HCT116 (cell line): ENCODE measurements at regions not wholly inside any gene's neighbourhood (a gene's known extent, or its start where the extent isn't known, plus 50 kb on each side); places are given as distances from the start of the nearest gene placed in this dataset.

Experiments used
- ATAC-seq: fragments of 200-7000 bp; cut with Tn5 transposase; 2 replicates; pipeline ENCODE4 v1.9.1; 2020; ENCODE audit warnings: mild to moderate bottlenecking, moderate library complexity
- BruUV-seq: library from RNA; stranded (reverse); fragments of 400-500 nt; replicated peaks from 2 replicates; lab custom pipeline; 2021; lab: Mats Ljungman, UMichigan
- CTCF ChIA-PET: fragments of 300-600 bp; sonication (Branson Sonifier 250); formaldehyde crosslinking; loops from one replicate; lab custom pipeline; 2021; ENCODE audit warnings: antibody characterized with exemption; lab: Charles Lee
- POLR2A ChIA-PET: fragments of 300-600, 350-600 bp; sonication (Branson Sonifier 250); formaldehyde crosslinking; loops from one replicate; lab custom pipeline; 2021; ENCODE audit warnings: antibody characterized with exemption; lab: Charles Lee
- RAD21 ChIA-PET, 2 experiments: fragments of 300-600 bp; sonication (Branson Sonifier 250); formaldehyde crosslinking; loops; one replicate each; lab custom pipeline; 2023; ENCODE audit warnings: low total read pairs in 2 of 2; ENCODE audit not compliant: uncharacterized antibody in 2 of 2, unreplicated experiment in 2 of 2, low non-redundant PET in 1 of 2; lab: Charles Lee
- DNase-seq: peaks from one replicate; pipeline ENCODE4 v3.0.0-alpha.2; 2010; ENCODE audit warnings: low read depth, low spot score
- H2AFZ ChIP-seq: fragments of 200-600 bp; shearing (Covaris generic), sonication (generic); 2 replicates; pipeline ENCODE4 v1.6.1; 2017; ENCODE audit warnings: low read depth, mixed run types, mixed read lengths, antibody characterized with exemption, low read length; ENCODE audit not compliant: poor library complexity, severe bottlenecking
- H3K27ac ChIP-seq: 2 replicates; pipeline ENCODE4 v1.5.1; 2012; ENCODE audit warnings: low read depth, low read length
- H3K27me3 ChIP-seq: fragments of 200-600 bp; sonication (generic); 2 replicates; pipeline ENCODE4 v1.6.1; 2016; ENCODE audit warnings: mixed run types, low read length, mixed read lengths; ENCODE audit not compliant: insufficient read depth
- H3K36me3 ChIP-seq, 2 experiments: fragments of 200-500 bp in 1 of 2; fragments of 200-600 bp in 1 of 2; sonication (Bioruptor generic) in 1 of 2; sonication (generic) in 1 of 2; 2 replicates each; pipeline versions ENCODE4 v1.5.1 to v1.6.1; 2014 to 2016; ENCODE audit warnings: low read length in 2 of 2, inconsistent platforms in 1 of 2, mixed read lengths in 1 of 2, mixed run types in 1 of 2; ENCODE audit not compliant: insufficient read depth in 2 of 2, control insufficient read depth in 1 of 2
- H3K4me1 ChIP-seq, 2 experiments: fragments of 200-600 bp in 1 of 2; sonication (generic) in 1 of 2; 2 replicates each; pipeline versions ENCODE4 v1.5.1 to v1.6.1; 2012 to 2017; ENCODE audit warnings: low read length in 2 of 2, inconsistent platforms in 1 of 2, mild to moderate bottlenecking in 1 of 2, mixed read lengths in 1 of 2, mixed run types in 1 of 2, moderate library complexity in 1 of 2; ENCODE audit not compliant: insufficient read depth in 2 of 2, control insufficient read depth in 1 of 2
- H3K4me2 ChIP-seq: fragments of 200-600 bp; sonication (generic); 2 replicates; pipeline ENCODE4 v1.6.1; 2017; ENCODE audit warnings: mixed run types, low read length, mixed read lengths
- H3K4me3 ChIP-seq, 2 experiments: fragments of 200-600 bp in 1 of 2; sonication (generic) in 1 of 2; replicated peaks in 1 of 2; 2 replicates each; pipeline ENCODE4 v1.5.1; 2011 to 2016; ENCODE audit warnings: low read length in 2 of 2, control low read depth in 1 of 2, low read depth in 1 of 2, mild to moderate bottlenecking in 1 of 2, mixed read lengths in 1 of 2, mixed run types in 1 of 2
- H3K79me2 ChIP-seq: fragments of 200-600 bp; sonication (generic); 2 replicates; pipeline ENCODE4 v1.6.1; 2017; ENCODE audit warnings: mild to moderate bottlenecking, mixed run types, low read length, moderate library complexity, mixed read lengths; ENCODE audit not compliant: insufficient read depth
- H3K9ac ChIP-seq: fragments of 200-600 bp; sonication (generic); 2 replicates; pipeline ENCODE4 v1.6.1; 2016; ENCODE audit warnings: low read length, mixed read lengths
- H3K9me2 ChIP-seq: fragments of 200-600 bp; sonication (generic), shearing (Covaris generic); 2 replicates; pipeline ENCODE4 v1.6.1; 2017; ENCODE audit warnings: mixed run types, mild to moderate bottlenecking, moderate library complexity; ENCODE audit not compliant: insufficient read depth
- H3K9me3 ChIP-seq, 2 experiments: fragments of 200-500 bp in 1 of 2; fragments of 200-600 bp in 1 of 2; sonication (Bioruptor generic) in 1 of 2; sonication (generic) in 1 of 2; 2 replicates each; pipeline ENCODE4 v1.6.1; 2014 to 2017; ENCODE audit warnings: low read length in 2 of 2, mixed read lengths in 2 of 2, inconsistent platforms in 1 of 2, low read depth in 1 of 2, mild to moderate bottlenecking in 1 of 2, mixed run types in 1 of 2, moderate library complexity in 1 of 2; ENCODE audit not compliant: control insufficient read depth in 1 of 2, insufficient read depth in 1 of 2
- H4K20me1 ChIP-seq: fragments of 200-600 bp; sonication (generic), shearing (Covaris generic); 2 replicates; pipeline ENCODE4 v1.6.1; 2017; ENCODE audit warnings: mixed run types, mild to moderate bottlenecking, moderate library complexity; ENCODE audit not compliant: insufficient read depth
- CBX3 ChIP-seq: IDR thresholded peaks from 2 replicates; pipeline ENCODE4 v1.6.1; 2012; ENCODE audit warnings: low read depth
- EGR1 ChIP-seq: IDR thresholded peaks from 2 replicates; pipeline ENCODE4 v1.6.1; 2012; ENCODE audit warnings: low read depth
- ELF1 ChIP-seq: IDR thresholded peaks from 2 replicates; pipeline ENCODE4 v1.6.1; 2012; ENCODE audit warnings: low read depth, borderline replicate concordance
- EZH2phosphoT487 ChIP-seq: fragments of 200-600 bp; IDR thresholded peaks from 2 replicates; pipeline ENCODE4 v1.6.1; 2018; ENCODE audit warnings: antibody characterized with exemption, borderline replicate concordance
- FOSL1 ChIP-seq: IDR thresholded peaks from 2 replicates; pipeline ENCODE4 v1.6.1; 2012; ENCODE audit warnings: low read depth
- JUND ChIP-seq: IDR thresholded peaks from 2 replicates; pipeline ENCODE4 v1.6.1; 2012
- POLR2AphosphoS5 ChIP-seq: IDR thresholded peaks from 2 replicates; pipeline ENCODE4 v1.6.1; 2011; ENCODE audit warnings: mild to moderate bottlenecking, low read depth, low read length, moderate library complexity
- RAD21 ChIP-seq: IDR thresholded peaks from 2 replicates; pipeline ENCODE4 v1.6.1; 2012; ENCODE audit warnings: low read depth, mild to moderate bottlenecking
- TCF7L2 ChIP-seq: IDR thresholded peaks from 2 replicates; pipeline ENCODE4 v1.7.0; 2011; ENCODE audit warnings: borderline replicate concordance, inconsistent platforms; ENCODE audit not compliant: insufficient read depth, insufficient read length; ENCODE audit errors: extremely low read depth
- ZFX ChIP-seq: fragments of 450-650 bp; IDR thresholded peaks from 2 replicates; pipeline ENCODE4 v1.6.1; 2017
- ZNF274 ChIP-seq: fragments of 200-500 bp; sonication (Bioruptor generic); IDR thresholded peaks from 2 replicates; pipeline ENCODE4 v1.6.1; 2014; ENCODE audit warnings: mild to moderate bottlenecking, low read depth, low read length, inconsistent platforms
- intact Hi-C: fragments of 100-400 bp; cut with micrococcal nuclease; formaldehyde crosslinking; loops from 2 replicates; pipeline ENCODE4 v1.10.0; 2022
- TF ChIP-seq, protein P1 (sequence below): IDR thresholded peaks from 2 replicates; pipeline ENCODE4 v1.6.1; 2011; ENCODE audit warnings: mild to moderate bottlenecking, low read length, moderate library complexity; ENCODE audit not compliant: insufficient replicate concordance; ENCODE audit errors: extremely low read depth
- TF ChIP-seq, protein P2 (sequence below), 3 experiments: fragments of 200-600 bp in 1 of 3; sonication (generic) in 1 of 3; IDR thresholded peaks in 2 of 3; conservative IDR thresholded peaks in 1 of 3; 2 replicates each; pipeline ENCODE4 v1.5.1; 2012 to 2017; ENCODE audit warnings: low read depth in 2 of 3, low read length in 2 of 3, antibody characterized with exemption in 1 of 3, borderline replicate concordance in 1 of 3, control low read depth in 1 of 3, mild to moderate bottlenecking in 1 of 3, mixed read lengths in 1 of 3, mixed run types in 1 of 3, moderate library complexity in 1 of 3; ENCODE audit not compliant: insufficient read depth in 1 of 3
- TF ChIP-seq, protein P3 (sequence below): IDR thresholded peaks from 2 replicates; pipeline ENCODE4 v1.6.1; 2012; ENCODE audit warnings: low read depth

DNA sequence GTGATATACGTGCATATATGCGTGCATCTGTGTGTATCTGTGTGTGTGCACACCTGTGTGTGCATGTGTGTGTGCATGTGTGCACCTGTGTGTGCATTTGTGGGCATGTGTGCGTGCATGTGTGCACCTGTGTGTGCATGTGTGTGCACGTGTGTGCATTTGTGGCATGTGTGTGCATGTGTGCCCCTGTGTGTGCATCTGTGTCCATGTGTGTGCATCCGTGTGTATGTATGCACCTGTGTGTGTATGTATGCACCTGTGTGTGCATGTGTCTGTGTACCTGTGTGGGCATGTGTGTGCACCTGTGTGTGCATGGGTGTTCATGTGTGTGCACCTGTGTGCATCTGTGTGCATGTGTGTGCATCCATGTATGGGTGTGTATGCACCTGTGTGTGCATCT, 167.8 kb upstream of the SFSWAP start:
- no peak for TF ChIP-seq RAD21
- no peak for TF ChIP-seq CBX3
- no peaks in the 10 kb centered on the region for H3K4me1 ChIP-seq

DNA sequence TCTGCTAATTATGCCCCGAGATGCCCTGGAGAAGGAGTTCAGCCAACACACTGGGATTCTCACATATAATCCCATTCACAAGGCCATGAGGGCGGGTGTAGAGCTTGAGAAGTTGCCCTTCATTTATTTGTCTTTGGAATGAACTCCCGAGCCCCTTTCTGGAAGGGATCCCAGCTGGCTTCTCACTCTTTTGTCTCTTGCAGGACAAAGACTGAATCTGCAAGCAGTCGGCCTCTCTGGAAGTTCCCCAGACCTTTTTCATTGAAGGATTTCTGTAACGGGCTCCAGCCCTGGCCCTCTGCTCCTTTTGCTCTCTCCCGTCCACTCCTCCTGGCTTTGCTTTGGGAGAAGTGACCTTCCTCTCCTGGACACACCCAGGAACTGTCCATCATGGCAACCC, 163.3 kb upstream of the SFSWAP start:
- ATAC-seq: no peak
- RAD21 ChIA-PET: no interaction called here
- H3K79me2 ChIP-seq: no peaks in the 10 kb centered on the region
- peaks cover 26% of the 10 kb centered on the region for H3K27me3 ChIP-seq
- intact Hi-C loops: no loop called here
- no peaks in the 10 kb centered on the region for H4K20me1 ChIP-seq
- no peak overlapping the region for H3K27ac ChIP-seq
- POLR2A ChIA-PET: no interaction called here
- H3K9ac ChIP-seq: no peak overlapping the region
- CTCF ChIA-PET: no interaction called here
- DNase-seq: no peak
- no TSS peak for BruUV-seq
- no peak overlapping the region for H2AFZ ChIP-seq
- no peaks in the 10 kb centered on the region for H3K9me3 ChIP-seq
- no peak overlapping the region for H3K4me3 ChIP-seq
- H3K36me3 ChIP-seq: no peaks in the 10 kb centered on the region
- H3K4me2 ChIP-seq: no peak overlapping the region
- H3K4me1 ChIP-seq: no peaks in the 10 kb centered on the region
- no peaks in the 10 kb centered on the region for H3K9me2 ChIP-seq
- no peak for TF ChIP-seq RAD21
- no peak for TF ChIP-seq CBX3
- no peak for TF ChIP-seq EZH2phosphoT487
- TF ChIP-seq EGR1: no peak
- TF ChIP-seq, protein P1, sequence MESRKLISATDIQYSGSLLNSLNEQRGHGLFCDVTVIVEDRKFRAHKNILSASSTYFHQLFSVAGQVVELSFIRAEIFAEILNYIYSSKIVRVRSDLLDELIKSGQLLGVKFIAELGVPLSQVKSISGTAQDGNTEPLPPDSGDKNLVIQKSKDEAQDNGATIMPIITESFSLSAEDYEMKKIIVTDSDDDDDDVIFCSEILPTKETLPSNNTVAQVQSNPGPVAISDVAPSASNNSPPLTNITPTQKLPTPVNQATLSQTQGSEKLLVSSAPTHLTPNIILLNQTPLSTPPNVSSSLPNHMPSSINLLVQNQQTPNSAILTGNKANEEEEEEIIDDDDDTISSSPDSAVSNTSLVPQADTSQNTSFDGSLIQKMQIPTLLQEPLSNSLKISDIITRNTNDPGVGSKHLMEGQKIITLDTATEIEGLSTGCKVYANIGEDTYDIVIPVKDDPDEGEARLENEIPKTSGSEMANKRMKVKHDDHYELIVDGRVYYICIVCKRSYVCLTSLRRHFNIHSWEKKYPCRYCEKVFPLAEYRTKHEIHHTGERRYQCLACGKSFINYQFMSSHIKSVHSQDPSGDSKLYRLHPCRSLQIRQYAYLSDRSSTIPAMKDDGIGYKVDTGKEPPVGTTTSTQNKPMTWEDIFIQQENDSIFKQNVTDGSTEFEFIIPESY: no peak
- TF ChIP-seq TCF7L2: no peak
- TF ChIP-seq, protein P2, sequence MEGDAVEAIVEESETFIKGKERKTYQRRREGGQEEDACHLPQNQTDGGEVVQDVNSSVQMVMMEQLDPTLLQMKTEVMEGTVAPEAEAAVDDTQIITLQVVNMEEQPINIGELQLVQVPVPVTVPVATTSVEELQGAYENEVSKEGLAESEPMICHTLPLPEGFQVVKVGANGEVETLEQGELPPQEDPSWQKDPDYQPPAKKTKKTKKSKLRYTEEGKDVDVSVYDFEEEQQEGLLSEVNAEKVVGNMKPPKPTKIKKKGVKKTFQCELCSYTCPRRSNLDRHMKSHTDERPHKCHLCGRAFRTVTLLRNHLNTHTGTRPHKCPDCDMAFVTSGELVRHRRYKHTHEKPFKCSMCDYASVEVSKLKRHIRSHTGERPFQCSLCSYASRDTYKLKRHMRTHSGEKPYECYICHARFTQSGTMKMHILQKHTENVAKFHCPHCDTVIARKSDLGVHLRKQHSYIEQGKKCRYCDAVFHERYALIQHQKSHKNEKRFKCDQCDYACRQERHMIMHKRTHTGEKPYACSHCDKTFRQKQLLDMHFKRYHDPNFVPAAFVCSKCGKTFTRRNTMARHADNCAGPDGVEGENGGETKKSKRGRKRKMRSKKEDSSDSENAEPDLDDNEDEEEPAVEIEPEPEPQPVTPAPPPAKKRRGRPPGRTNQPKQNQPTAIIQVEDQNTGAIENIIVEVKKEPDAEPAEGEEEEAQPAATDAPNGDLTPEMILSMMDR (IDR thresholded peaks at IDR 0.05 in 2 of 3, conservative IDR thresholded peaks at IDR 0.05 in 1 of 3; ENCODE audit: borderline replicate concordance in 1 of 3, insufficient read depth in 1 of 3, low read depth in 2 of 3, low read length in 2 of 3): no peak
- TF ChIP-seq JUND: no peak
- TF ChIP-seq ELF1: no peak
- no peak for TF ChIP-seq POLR2AphosphoS5
- TF ChIP-seq, protein P3, sequence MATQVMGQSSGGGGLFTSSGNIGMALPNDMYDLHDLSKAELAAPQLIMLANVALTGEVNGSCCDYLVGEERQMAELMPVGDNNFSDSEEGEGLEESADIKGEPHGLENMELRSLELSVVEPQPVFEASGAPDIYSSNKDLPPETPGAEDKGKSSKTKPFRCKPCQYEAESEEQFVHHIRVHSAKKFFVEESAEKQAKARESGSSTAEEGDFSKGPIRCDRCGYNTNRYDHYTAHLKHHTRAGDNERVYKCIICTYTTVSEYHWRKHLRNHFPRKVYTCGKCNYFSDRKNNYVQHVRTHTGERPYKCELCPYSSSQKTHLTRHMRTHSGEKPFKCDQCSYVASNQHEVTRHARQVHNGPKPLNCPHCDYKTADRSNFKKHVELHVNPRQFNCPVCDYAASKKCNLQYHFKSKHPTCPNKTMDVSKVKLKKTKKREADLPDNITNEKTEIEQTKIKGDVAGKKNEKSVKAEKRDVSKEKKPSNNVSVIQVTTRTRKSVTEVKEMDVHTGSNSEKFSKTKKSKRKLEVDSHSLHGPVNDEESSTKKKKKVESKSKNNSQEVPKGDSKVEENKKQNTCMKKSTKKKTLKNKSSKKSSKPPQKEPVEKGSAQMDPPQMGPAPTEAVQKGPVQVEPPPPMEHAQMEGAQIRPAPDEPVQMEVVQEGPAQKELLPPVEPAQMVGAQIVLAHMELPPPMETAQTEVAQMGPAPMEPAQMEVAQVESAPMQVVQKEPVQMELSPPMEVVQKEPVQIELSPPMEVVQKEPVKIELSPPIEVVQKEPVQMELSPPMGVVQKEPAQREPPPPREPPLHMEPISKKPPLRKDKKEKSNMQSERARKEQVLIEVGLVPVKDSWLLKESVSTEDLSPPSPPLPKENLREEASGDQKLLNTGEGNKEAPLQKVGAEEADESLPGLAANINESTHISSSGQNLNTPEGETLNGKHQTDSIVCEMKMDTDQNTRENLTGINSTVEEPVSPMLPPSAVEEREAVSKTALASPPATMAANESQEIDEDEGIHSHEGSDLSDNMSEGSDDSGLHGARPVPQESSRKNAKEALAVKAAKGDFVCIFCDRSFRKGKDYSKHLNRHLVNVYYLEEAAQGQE: no peak
- no peak for TF ChIP-seq FOSL1
- no peak for TF ChIP-seq ZFX
- no peak for TF ChIP-seq ZNF274

More for the DNA sequence above, 167.8 kb upstream of the SFSWAP start:
- Histone ChIP-seq H3K9me3 (no peaks in the 10 kb centered on the region), H2AFZ (no peak overlapping the region), H3K27ac (no peak overlapping the region), H3K36me3 (no peaks in the 10 kb centered on the region), H3K27me3 (peaks cover 20% of the 10 kb centered on the region), H3K9me2 (no peaks in the 10 kb centered on the region), H3K4me2 (no peak overlapping the region), H3K79me2 (no peaks in the 10 kb centered on the region), H4K20me1 (no peaks in the 10 kb centered on the region), H3K4me3 (no peak overlapping the region), H3K9ac (no peak overlapping the region)
- RAD21 ChIA-PET: no interaction called here
- no TSS peak for BruUV-seq
- POLR2A ChIA-PET: no interaction called here
- CTCF ChIA-PET: no interaction called here
- intact Hi-C loops: no loop called here
- ATAC-seq (no peak), DNase-seq (no peak)
